ENCODE measurements at regions not wholly inside any gene's neighbourhood (a gene's known extent, or its start where the extent isn't known, plus 50 kb on each side); places are given as distances from the start of the nearest gene placed in this dataset.

DNA sequence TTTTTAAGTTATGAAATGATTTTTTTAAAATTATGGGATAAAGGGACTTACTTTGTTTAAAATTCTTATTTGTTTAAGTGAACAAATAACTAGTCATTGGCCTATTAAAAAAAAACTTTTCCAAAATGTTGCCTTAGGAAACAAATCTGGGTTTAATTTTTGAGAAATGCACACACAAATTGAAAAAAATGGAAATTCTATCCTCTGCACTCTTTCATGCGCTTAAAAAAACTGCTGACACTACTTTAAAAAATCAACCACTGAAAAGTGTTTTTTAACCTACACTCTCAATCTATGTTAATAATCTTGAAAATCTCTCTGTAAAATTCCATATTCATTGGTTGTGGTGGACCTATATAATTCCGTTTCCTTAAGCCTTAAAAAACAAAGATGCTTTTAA, 163.4 kb upstream of the DAB2 start:
- Histone ChIP-seq H2BK20ac (ENCODE audit: low read depth, low read length, poor library complexity, severe bottlenecking) (no peak overlapping the region), H2BK120ac (ENCODE audit: low read depth, low read length, poor library complexity, severe bottlenecking) (no peak overlapping the region), H3K9ac (ENCODE audit: extremely low read depth, insufficient read length, low read length) (no peak overlapping the region), H3K56ac (ENCODE audit: insufficient read length, low read depth, low read length) (no peak overlapping the region), H3K79me1 (ENCODE audit: insufficient read depth, low read depth, low read length, poor library complexity, severe bottlenecking) (no peaks in the 10 kb centered on the region), H3T11ph (ENCODE audit: low read length) (no peak overlapping the region), H3K4me1 (ENCODE audit: insufficient read depth, low read length) (no peaks in the 10 kb centered on the region), H3K4me2 (ENCODE audit: insufficient read depth, insufficient read length, low read length) (no peak overlapping the region), H3K23ac (ENCODE audit: insufficient read length, low read depth, low read length) (no peak overlapping the region), H3K18ac (ENCODE audit: insufficient read length, low read depth, low read length) (no peak overlapping the region), H3K27me3 (ENCODE audit: insufficient read depth, low read length) (no peaks in the 10 kb centered on the region), H4K8ac (replicated peaks; ENCODE audit: insufficient read length, low read depth, low read length) (no peak overlapping the region), H2AK5ac (ENCODE audit: insufficient read length, low read length) (no peak overlapping the region), H2BK5ac (ENCODE audit: insufficient read length, low read length) (no peak overlapping the region), H3K27ac (ENCODE audit: insufficient read length, low read depth, low read length) (no peak overlapping the region), H3K14ac (ENCODE audit: insufficient read depth, low read length) (no peak overlapping the region), H3K79me2 (ENCODE audit: insufficient read depth, low read length) (no peaks in the 10 kb centered on the region), H4K20me1 (ENCODE audit: control insufficient read depth, insufficient read depth, insufficient read length) (no peaks in the 10 kb centered on the region), H4K91ac (ENCODE audit: insufficient read length, low read depth, low read length) (no peak overlapping the region), H2BK12ac (ENCODE audit: insufficient read length, low read depth, low read length) (no peak overlapping the region), H2AFZ (ENCODE audit: low read length) (no peak overlapping the region), H3K23me2 (ENCODE audit: insufficient read length, low read depth, low read length, poor library complexity, severe bottlenecking) (no peaks in the 10 kb centered on the region), H2BK15ac (ENCODE audit: low read depth, low read length) (no peak overlapping the region), H4K5ac (ENCODE audit: insufficient read length, low read depth, low read length) (no peak overlapping the region), H3K4ac (ENCODE audit: low read depth, low read length) (no peak overlapping the region), H3K9me3 (ENCODE audit: control insufficient read depth, low read depth, low read length) (no peaks in the 10 kb centered on the region)
- Mint-ChIP-seq H3K4me1 (no peaks in the 10 kb centered on the region), H3K9me3 (no peaks in the 10 kb centered on the region), H3K36me3 (ENCODE audit: insufficient read depth in 1 of 3, low read depth in 3 of 3) (no peaks in the 10 kb centered on the region), H3K4me3 (no peak overlapping the region), H3K27ac (no peak overlapping the region), H3K27me3 (ENCODE audit: low read depth) (no peaks in the 10 kb centered on the region)
- TF ChIP-seq, protein P1, sequence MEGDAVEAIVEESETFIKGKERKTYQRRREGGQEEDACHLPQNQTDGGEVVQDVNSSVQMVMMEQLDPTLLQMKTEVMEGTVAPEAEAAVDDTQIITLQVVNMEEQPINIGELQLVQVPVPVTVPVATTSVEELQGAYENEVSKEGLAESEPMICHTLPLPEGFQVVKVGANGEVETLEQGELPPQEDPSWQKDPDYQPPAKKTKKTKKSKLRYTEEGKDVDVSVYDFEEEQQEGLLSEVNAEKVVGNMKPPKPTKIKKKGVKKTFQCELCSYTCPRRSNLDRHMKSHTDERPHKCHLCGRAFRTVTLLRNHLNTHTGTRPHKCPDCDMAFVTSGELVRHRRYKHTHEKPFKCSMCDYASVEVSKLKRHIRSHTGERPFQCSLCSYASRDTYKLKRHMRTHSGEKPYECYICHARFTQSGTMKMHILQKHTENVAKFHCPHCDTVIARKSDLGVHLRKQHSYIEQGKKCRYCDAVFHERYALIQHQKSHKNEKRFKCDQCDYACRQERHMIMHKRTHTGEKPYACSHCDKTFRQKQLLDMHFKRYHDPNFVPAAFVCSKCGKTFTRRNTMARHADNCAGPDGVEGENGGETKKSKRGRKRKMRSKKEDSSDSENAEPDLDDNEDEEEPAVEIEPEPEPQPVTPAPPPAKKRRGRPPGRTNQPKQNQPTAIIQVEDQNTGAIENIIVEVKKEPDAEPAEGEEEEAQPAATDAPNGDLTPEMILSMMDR (conservative IDR thresholded peaks at IDR 0.05) = no peak
- WGBS (ENCODE audit: extremely low coverage, insufficient read length, low lambda C conversion rate) = no CpG with 5 or more reads among the region's 2 CpGs
- DNase-seq = no peak

All from H9 (cell line).